Islet precursor cell (in vitro differentiated cells): ENCODE measurements at regions not wholly inside any gene's neighbourhood (a gene's known extent, or its start where the extent isn't known, plus 50 kb on each side); places are given as distances from the start of the nearest gene placed in this dataset.

Experiments
- DNase-seq: peaks from one replicate; pipeline ENCODE4 v3.0.0-alpha.2; 2018

DNA sequence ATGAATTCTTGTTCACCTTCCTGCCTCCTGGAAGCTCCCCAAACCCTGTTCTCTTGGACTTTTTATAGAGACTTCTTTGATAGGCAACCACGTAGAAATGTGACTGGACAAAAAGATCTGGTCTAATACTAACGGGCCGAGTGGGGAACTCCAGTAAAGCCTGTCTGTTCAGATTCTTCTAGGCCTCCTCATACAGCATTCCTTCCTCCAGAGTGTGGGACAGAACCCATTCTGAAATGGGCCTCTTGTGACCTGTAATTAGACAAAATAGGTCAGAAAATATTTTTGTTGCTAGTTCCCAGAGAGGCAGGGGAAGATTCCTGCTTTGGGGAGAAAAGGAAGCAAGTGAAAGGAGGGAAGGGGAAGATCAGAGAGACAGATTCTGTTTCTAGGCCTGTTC lies 374.3 kb downstream of the CDH26 start:
- peak; percentile 81 for DNase-seq

DNA sequence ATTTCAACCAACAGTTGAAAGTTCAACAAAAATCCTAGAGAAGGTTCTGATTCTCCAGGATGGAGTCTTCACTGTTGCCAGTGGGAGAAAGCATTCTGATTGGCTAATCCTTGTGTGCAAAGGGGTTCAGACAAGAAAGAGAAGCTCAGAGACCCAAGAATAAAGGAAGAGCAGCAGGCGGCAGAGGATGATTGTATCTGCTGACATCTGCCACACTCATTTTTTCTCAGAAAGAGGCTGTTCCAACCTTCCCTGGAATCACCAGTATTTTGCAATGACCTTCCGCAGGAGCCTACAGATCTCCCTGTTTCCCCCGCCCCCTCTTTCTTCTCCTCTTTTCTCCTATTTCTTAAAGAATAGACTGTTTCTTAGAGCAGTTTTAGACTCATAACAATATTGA lies 376.7 kb downstream of the CDH26 start:
- DNase-seq = no peak

DNA sequence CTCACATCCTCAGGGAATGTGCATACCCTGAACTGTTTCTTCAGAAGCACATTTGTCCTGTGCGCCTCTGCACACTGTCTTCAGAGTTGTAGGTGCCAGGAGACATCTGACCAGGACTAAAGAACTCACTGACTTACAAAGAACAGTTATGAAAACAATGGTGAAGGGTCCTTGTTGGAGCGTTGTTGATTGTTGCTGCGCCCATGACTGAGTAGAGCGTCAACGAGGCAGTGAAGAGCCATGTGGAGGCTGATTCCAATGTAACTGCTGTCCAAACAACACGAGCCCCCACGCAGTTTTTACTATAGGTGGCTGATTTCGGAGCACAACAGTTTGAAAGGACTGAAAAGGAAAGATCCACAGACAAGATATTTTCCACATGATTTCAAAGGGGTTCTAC lies 380.3 kb downstream of the CDH26 start:
- no peak for DNase-seq

DNA sequence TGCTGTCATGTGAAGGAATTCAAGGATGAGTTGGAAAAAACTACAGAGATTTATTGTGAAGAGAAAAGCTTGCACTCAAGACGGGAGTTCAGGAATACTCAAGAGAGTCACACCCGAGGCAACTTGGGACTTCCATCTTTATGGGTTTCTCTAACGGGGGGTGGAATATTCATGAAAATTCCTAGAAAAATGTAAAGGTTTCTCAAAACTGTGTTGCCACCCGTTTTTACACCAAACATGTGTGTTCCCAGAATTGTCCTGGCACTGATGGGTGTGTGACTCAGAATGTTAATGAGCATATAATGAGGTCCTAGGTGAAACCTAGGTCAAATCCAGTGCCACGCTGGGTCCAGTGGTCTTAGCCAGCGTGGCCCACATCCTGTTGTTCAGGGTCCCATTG lies 381.5 kb downstream of the CDH26 start:
- DNase-seq = no peak

GRCh38 chr20:60340232-60340631 lies 382.0 kb downstream of the CDH26 start:
- DNase-seq = no peak

GRCh38 chr20:60341062-60341461 lies 382.8 kb downstream of the CDH26 start:
- DNase-seq = no peak

- no peak for DNase-seq
These were observed 386.9 kb downstream of the CDH26 start for GRCh38 chr20:60345106-60345505.

GRCh38 chr20:60349418-60349817 lies 391.2 kb downstream of the CDH26 start:
- no peak for DNase-seq

DNA sequence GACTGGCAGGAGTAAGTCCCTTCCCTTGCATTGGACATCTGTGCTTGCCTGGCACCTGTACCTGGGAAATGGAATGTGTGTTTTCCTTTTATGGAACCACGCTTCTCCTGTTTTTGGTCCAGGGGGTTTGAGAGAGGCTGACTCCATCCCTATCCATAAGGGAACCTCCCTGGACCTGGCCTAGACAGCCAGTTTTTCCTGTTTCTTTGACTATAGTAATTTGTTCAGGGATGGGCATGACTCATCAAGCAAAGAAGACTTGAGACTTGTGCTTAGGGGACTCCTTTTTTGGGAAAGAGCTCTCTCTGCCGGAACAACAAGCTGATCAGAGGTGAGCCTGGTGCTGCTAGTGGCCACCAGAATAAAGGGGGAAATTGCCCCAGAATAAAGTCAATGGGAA lies 393.8 kb downstream of the CDH26 start:
- DNase-seq = peak; percentile 71

- DNase-seq = no peak
These were observed 394.4 kb downstream of the CDH26 start for GRCh38 chr20:60352596-60352995.

- no peak for DNase-seq
These were observed 395.9 kb downstream of the CDH26 start for GRCh38 chr20:60354024-60354580.

- no peak for DNase-seq
These were observed 399.9 kb downstream of the CDH26 start for GRCh38 chr20:60358101-60358500.

GRCh38 chr20:60359010-60359409 lies 400.8 kb downstream of the CDH26 start:
- no peak for DNase-seq

DNA sequence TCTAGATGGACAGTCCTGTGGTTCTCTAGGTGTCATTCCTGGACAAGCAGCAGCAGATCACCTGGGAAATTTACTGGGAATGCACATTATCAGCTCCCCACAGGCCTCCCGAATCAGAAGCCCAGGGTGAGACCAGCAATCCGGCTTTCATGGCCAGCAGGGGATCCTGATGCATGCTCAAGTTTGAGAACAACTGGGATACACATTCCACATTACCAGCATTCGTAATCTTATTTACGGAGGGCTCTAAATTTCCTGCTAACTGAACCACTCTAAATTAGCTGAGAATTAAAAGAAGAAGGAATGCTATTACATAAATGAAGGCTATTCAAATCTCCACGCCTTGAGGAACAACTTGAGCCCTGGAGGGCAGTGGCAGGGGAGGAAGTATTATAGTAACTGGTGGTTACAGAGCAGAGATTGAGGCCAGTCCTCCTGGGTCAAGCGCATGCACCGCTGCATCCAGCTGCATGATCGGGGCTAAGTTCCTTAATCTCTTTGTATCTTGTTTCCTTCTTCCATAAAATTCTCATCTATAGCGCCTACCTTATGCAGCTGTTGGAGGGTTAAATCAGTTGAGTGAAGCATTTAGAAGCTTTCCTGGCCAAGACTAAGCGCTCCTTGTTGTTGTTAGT lies 403.7 kb downstream of the CDH26 start:
- no peak for DNase-seq

DNA sequence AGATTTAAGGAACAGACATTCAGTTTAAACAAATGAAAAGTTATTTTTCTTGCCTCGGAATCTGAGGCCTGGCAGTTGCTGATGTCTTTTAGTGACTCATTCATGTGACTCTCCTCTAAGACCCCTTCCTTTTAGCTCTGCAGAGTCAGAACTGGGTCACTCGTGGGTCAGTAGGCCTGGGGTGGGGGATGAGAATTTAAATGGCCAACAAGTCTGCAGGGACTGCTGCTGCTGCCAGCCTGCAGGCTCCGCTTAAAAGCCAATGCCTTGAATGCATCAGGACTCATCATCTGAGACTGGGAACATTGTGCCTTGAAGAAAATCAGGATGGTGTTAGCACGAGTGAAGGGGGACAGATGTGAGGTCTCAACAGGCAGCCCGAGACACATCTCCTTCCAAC lies 404.3 kb downstream of the CDH26 start:
- peak; percentile 70 for DNase-seq

DNA sequence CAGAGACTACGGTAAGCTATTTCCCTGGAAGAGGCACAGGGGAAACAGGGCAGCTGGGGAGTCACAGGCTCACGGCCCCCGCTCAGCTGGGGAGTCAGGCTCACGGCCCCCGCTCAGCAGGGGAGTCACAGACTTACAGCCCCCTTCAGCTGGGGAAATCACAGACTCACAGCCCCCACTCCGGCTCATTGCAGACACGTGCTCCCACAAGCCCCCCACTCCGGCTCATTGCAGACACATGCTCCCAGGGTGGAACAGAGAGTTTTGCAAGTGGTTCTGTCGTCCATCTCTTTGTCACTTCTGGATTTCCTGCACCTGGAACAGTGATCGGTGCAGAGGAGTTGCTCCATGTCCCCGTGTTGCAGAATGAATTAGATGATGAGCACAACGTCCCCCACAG lies 405.5 kb downstream of the CDH26 start:
- no peak for DNase-seq

DNA sequence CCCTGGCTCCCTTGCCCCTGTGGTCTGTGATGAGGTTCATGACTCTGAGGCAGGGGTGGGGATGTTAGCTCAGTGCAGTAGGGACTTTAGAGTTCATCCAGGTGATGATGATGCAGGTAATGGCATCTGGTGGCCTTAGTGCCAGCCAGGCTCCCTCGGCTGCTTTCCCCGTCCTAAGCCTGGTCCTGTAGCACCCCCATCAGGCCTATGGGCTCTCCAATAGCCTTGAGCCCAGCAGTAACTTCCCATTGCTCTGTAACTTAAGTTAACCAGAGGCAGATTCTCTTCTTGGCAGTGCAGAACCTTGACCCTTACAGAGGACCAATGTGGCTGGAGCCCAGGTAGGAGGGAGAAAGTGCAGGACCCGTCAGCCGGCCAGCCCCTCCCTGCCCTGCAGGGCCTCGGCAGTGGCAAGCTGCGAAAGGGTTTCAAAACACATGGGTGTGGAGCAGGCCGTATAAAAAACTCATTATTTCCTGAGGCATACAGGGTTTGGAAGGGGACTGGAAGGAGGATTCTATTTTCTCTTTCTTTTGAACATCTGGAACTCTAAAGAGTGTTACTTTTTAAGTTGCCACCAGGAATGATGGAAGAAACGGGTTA lies 406.9 kb downstream of the CDH26 start:
- peak; percentile 57 for DNase-seq

GRCh38 chr20:60365882-60366281 lies 407.7 kb downstream of the CDH26 start:
- DNase-seq = no peak

GRCh38 chr20:60371384-60371783 lies 413.2 kb downstream of the CDH26 start:
- no peak for DNase-seq

- no peak for DNase-seq
These were observed 414.1 kb downstream of the CDH26 start for GRCh38 chr20:60372275-60372674.

GRCh38 chr20:60372822-60373221 lies 414.6 kb downstream of the CDH26 start:
- DNase-seq = no peak

- no peak for DNase-seq
These were observed 420.4 kb downstream of the CDH26 start for GRCh38 chr20:60378620-60379019.

DNA sequence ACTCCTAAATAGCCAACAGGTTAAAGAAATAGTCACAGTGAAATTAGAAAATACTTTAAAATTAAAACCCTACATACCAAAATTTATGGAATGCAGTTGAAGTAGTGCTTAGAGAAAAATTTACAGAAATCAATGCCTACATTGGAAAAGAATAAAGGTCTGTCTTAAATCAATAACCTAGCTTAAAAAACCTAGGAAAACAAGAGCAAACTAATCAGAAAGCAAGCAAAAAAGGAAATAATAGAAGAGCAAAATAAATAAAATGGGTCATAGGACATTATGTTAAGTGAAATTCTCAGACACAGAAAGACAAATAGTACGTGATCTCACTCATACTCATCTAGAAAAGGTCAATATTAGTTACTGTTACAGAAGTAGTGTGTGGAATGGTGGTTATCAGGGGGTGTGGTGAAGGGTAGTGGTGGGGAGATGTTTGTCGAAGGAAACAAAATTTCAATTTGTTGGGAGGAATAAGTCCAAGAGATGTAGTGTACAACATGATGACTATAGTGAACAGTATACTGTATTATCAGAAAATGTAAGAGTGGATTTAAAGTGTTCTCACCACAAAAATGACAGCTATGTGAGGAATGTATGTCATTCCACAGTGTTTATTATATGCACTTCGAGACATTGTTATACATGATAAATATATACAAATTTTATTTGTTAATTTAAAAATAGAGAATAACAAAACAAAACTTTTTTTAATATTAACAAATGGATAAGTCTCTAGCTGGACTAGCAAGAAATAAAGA lies 423.6 kb downstream of the CDH26 start:
- DNase-seq = no peak

GRCh38 chr20:60389441-60389840 lies 431.2 kb downstream of the CDH26 start:
- no peak for DNase-seq
